Fibroblast of the aortic adventitia (primary cell): ENCODE measurements at regions not wholly inside any gene's neighbourhood (a gene's known extent, or its start where the extent isn't known, plus 50 kb on each side); places are given as distances from the start of the nearest gene placed in this dataset.
A peak's percentile ranks its signal among the peaks of the same experiment; 100 is the strongest.

Experiments
- DNase-seq: peaks from one replicate; pipeline ENCODE4 v3.0.0-alpha.2; 2010; ENCODE audit warnings: low read depth
- H3K4me3 ChIP-seq: 2 replicates; pipeline ENCODE4 v1.5.1; 2011; ENCODE audit warnings: low read depth, mild to moderate bottlenecking, control low read depth, low read length, moderate library complexity
- CTCF ChIP-seq: IDR thresholded peaks from 2 replicates; pipeline ENCODE4 v1.5.1; 2011; ENCODE audit warnings: mild to moderate bottlenecking, low read length, control low read depth, inconsistent platforms; ENCODE audit not compliant: insufficient read depth

DNA sequence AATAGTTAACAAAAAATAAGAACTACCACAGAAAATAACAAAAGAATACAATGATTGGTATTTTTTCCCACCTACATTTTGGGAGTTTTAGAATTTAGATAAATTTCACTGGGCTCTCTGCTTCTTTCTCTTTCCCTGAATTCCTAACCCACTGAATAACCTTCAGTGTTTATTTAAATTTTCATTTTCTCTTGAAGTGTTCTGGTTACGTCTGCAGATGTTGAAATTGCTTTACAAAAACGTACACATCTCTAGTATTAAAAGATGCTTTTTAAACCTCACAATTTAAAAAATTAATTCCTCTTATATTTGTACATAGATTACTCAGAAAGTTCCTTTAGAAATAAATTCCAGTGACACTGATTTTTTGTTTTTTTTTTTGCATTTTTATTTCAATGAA, 158.7 kb upstream of the TUT7 start:
- no peak overlapping the region for H3K4me3 ChIP-seq
- no peak for TF ChIP-seq CTCF
- peak; percentile 38 for DNase-seq

DNA sequence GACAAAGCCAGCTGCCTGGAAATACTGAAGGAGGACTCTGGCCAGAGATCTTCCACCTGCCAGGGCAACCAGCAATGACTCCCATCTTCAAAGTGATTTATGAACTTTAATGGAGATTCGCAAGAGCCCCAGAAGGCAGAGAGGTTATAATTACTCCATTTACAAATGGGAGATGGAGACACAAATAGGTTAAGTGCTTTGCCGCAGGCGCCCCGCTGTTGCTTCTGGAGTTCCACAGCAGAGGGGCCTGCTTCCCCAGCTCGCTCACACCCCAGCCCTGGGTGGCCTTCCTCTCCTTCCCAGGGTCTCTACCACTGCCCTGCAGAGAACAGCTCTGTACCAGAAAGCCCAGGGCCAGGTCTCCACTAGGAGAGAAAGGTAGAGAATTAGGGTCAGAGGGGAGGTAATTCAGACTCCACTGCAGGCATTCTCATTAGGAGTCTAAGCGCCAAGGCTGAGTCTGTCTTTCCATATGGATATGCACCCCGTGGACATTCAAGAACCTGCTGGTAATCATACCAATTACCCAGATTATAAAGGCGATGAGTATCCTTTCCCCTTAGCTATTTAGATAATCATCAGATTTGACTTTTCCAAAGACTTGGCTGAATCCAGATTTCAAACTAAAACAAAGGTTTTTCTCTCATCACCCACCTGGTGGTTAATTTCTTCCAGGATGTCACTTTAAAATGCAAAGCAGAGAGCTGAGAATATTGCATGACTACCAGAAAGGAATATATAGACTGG, 157.6 kb upstream of the TUT7 start:
- no peak for DNase-seq
- H3K4me3 ChIP-seq, result no peak overlapping the region
- TF ChIP-seq CTCF, result no peak

DNA sequence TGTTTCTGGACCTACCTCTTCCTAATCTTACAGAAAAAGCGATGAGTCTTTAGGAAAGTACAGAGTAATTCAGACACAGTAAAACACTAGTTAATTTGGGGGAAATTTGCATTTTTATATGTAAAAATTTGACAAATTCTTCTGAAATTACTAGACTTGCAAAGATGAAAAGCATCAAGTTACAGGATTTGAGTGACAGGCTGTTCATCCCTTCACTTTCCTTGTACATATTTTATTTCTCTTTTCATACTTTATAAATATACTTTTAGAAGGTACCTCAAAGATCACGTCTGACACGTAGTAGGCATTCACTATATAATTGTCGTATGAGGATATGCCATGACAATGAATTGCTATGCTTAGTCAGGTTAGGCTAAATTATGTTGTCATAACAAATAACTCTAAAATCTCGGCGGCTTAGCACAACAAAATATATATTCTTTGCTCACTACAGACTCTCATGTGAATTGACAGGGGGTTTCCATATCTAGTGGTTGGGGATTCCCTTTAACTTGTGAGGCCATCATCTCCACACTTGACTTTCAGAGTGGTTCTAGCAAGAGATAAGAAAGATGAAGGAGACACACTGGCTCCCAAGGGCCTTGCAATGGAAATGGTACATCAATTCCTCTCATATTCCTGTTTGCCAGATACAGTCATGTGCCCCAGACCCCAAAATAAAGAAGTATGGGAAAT, 154.1 kb upstream of the TUT7 start:
- no peak overlapping the region for H3K4me3 ChIP-seq
- DNase-seq, result no peak
- TF ChIP-seq CTCF, result no peak

DNA sequence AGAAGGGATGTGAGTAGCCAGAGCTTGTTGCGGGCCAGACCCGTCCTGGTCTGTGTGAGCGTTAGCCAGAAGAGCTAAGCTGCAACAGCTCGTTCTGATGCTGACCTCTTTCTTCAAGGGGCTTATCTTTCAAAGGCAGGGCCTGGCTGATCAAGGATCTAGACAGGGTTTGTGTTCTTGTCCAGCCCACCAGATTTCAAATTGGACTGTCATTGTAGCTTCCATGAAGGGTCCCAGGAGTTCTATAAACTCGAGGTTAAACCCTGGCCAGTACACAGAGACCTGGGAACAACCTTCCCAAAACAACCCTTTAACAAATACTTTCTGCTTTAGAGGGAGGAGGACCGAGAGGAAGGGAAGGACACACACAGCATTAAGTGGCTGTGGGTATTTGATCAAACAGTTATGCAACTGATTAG, 153.0 kb upstream of the TUT7 start:
- TF ChIP-seq CTCF, result no peak
- H3K4me3 ChIP-seq, result no peak overlapping the region
- no peak for DNase-seq

DNA sequence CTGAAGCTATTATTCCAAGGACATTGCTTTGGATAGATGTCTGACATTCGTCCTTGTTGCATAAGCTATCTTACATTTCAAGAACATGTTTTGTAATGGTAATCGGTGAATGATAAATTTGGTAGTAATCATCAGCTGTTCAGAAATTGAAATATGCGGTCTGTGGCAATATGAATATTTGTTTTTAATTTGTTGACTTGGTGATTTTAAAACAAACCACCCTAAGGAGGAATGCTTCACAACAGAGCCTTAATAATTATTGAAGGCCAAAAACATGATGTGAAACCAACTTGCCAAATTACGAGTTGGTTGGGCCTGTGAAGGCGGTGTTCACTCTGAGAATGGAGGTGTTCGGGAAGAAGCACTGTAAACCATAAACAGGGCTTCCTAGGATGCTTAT, 149.7 kb upstream of the TUT7 start:
- DNase-seq, result no peak
- TF ChIP-seq CTCF, result no peak
- no peak overlapping the region for H3K4me3 ChIP-seq

DNA sequence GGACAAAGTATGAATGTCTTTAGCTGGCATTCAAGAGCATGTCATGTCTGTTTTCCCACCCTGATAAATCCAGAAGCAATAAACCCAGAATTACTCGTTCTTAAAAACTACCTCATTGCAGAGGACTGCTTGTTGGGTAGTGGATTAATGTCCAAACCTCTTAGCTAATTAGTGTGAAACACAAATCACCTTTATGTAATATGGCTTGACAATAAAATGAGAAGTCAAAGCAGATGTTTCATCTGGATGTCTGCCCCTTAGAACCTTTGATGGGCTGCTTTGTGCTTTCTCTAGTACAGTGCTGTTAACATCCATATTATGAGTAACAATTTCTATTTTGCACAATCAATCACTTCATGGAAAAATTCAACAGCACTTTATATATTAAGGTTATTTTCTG, 149.1 kb upstream of the TUT7 start:
- H3K4me3 ChIP-seq, result no peak overlapping the region
- no peak for TF ChIP-seq CTCF
- DNase-seq, result no peak
